ENCODE measurements at regions not wholly inside any gene's neighbourhood (a gene's known extent, or its start where the extent isn't known, plus 50 kb on each side); places are given as distances from the start of the nearest gene placed in this dataset.

- H3K4me2 ChIP-seq (ENCODE audit: low read depth, low read length, poor library complexity, severe bottlenecking): no peak overlapping the region
- no peak overlapping the region for H3K4me3 ChIP-seq (ENCODE audit: low read length)
- H3K4me1 ChIP-seq (ENCODE audit: low read length): no peaks in the 10 kb centered on the region
- H3K9ac ChIP-seq (ENCODE audit: low read length): no peak overlapping the region
- H3K79me2 ChIP-seq (ENCODE audit: low read length): no peaks in the 10 kb centered on the region
- DNase-seq: no peak
- H3K9me2 ChIP-seq (replicated peaks; ENCODE audit: insufficient read depth, low read length): 0 out of 2 replicates have a peak, but pooled peaks cover 3% of the 10 kb centered on the region
- no peaks in the 10 kb centered on the region for H3K27me3 ChIP-seq (ENCODE audit: low read length)
- no peaks in the 10 kb centered on the region for H3K9me3 ChIP-seq (ENCODE audit: low read length)
- no peak overlapping the region for H2AFZ ChIP-seq (ENCODE audit: low read length)
- H3K36me3 ChIP-seq (ENCODE audit: insufficient read depth, low read length): no peaks in the 10 kb centered on the region
- no peak overlapping the region for H3K27ac ChIP-seq (ENCODE audit: low read length)
- H4K20me1 ChIP-seq (ENCODE audit: insufficient read depth, low read depth, low read length): no peaks in the 10 kb centered on the region
Observed at GRCh38 chr7:121591926-121592325, 195.8 kb upstream of the FAM3C start.

GRCh38 chr7:121587435-121587834 is 191.3 kb upstream of the FAM3C start:
- no peaks in the 10 kb centered on the region for H3K9me2 ChIP-seq (replicated peaks; ENCODE audit: insufficient read depth, low read length)
- no peaks in the 10 kb centered on the region for H3K9me3 ChIP-seq (ENCODE audit: low read length)
- H3K27me3 ChIP-seq (ENCODE audit: low read length): no peaks in the 10 kb centered on the region
- no peak overlapping the region for H3K27ac ChIP-seq (ENCODE audit: low read length)
- H3K4me1 ChIP-seq (ENCODE audit: low read length): no peaks in the 10 kb centered on the region
- H2AFZ ChIP-seq (ENCODE audit: low read length): no peak overlapping the region
- H3K4me2 ChIP-seq (ENCODE audit: low read depth, low read length, poor library complexity, severe bottlenecking): no peak overlapping the region
- DNase-seq: no peak
- H3K36me3 ChIP-seq (ENCODE audit: insufficient read depth, low read length): no peaks in the 10 kb centered on the region
- no peak overlapping the region for H3K4me3 ChIP-seq (ENCODE audit: low read length)
- H3K79me2 ChIP-seq (ENCODE audit: low read length): no peaks in the 10 kb centered on the region
- no peaks in the 10 kb centered on the region for H4K20me1 ChIP-seq (ENCODE audit: insufficient read depth, low read depth, low read length)
- H3K9ac ChIP-seq (ENCODE audit: low read length): no peak overlapping the region

GRCh38 chr7:121582258-121582657 is 186.2 kb upstream of the FAM3C start:
- H2AFZ ChIP-seq (ENCODE audit: low read length): no peak overlapping the region
- no peaks in the 10 kb centered on the region for H3K36me3 ChIP-seq (ENCODE audit: insufficient read depth, low read length)
- H4K20me1 ChIP-seq (ENCODE audit: insufficient read depth, low read depth, low read length): no peaks in the 10 kb centered on the region
- no peak overlapping the region for H3K9ac ChIP-seq (ENCODE audit: low read length)
- DNase-seq: no peak
- H3K9me3 ChIP-seq (ENCODE audit: low read length): no peaks in the 10 kb centered on the region
- no peaks in the 10 kb centered on the region for H3K4me1 ChIP-seq (ENCODE audit: low read length)
- H3K27me3 ChIP-seq (ENCODE audit: low read length): no peaks in the 10 kb centered on the region; the same call in 1 of the 2 replicates
- no peaks in the 10 kb centered on the region for H3K9me2 ChIP-seq (replicated peaks; ENCODE audit: insufficient read depth, low read length)
- no peak overlapping the region for H3K4me3 ChIP-seq (ENCODE audit: low read length)
- H3K27ac ChIP-seq (ENCODE audit: low read length): no peak overlapping the region
- H3K79me2 ChIP-seq (ENCODE audit: low read length): no peaks in the 10 kb centered on the region
- no peak overlapping the region for H3K4me2 ChIP-seq (ENCODE audit: low read depth, low read length, poor library complexity, severe bottlenecking)

GRCh38 chr7:121579639-121580038 is 183.5 kb upstream of the FAM3C start:
- Histone ChIP-seq H3K4me3 (ENCODE audit: low read length) (no peak overlapping the region), H3K9me3 (ENCODE audit: low read length) (no peaks in the 10 kb centered on the region), H2AFZ (ENCODE audit: low read length) (no peak overlapping the region), H3K36me3 (ENCODE audit: insufficient read depth, low read length) (no peaks in the 10 kb centered on the region), H3K4me1 (ENCODE audit: low read length) (no peaks in the 10 kb centered on the region), H3K9me2 (replicated peaks; ENCODE audit: insufficient read depth, low read length) (no peaks in the 10 kb centered on the region), H3K79me2 (ENCODE audit: low read length) (no peaks in the 10 kb centered on the region), H4K20me1 (ENCODE audit: insufficient read depth, low read depth, low read length) (no peaks in the 10 kb centered on the region), H3K27ac (ENCODE audit: low read length) (no peak overlapping the region), H3K9ac (ENCODE audit: low read length) (no peak overlapping the region), H3K4me2 (ENCODE audit: low read depth, low read length, poor library complexity, severe bottlenecking) (no peak overlapping the region), H3K27me3 (ENCODE audit: low read length) (no peaks in the 10 kb centered on the region; the same call in 1 of the 2 replicates)
- DNase-seq: no peak

- Histone ChIP-seq H3K9me3 (ENCODE audit: low read length) (no peaks in the 10 kb centered on the region), H3K4me2 (ENCODE audit: low read depth, low read length, poor library complexity, severe bottlenecking) (no peak overlapping the region), H3K27ac (ENCODE audit: low read length) (no peak overlapping the region), H4K20me1 (ENCODE audit: insufficient read depth, low read depth, low read length) (no peaks in the 10 kb centered on the region), H3K79me2 (ENCODE audit: low read length) (no peaks in the 10 kb centered on the region), H3K36me3 (ENCODE audit: insufficient read depth, low read length) (no peaks in the 10 kb centered on the region), H3K4me1 (ENCODE audit: low read length) (no peaks in the 10 kb centered on the region), H3K9ac (ENCODE audit: low read length) (no peak overlapping the region), H3K9me2 (replicated peaks; ENCODE audit: insufficient read depth, low read length) (no peaks in the 10 kb centered on the region), H3K4me3 (ENCODE audit: low read length) (no peak overlapping the region), H2AFZ (ENCODE audit: low read length) (no peak overlapping the region), H3K27me3 (ENCODE audit: low read length) (no peaks in the 10 kb centered on the region; the same call in 1 of the 2 replicates)
- no peak for DNase-seq
Observed at GRCh38 chr7:121578669-121579068, 182.6 kb upstream of the FAM3C start.

- Histone ChIP-seq H3K9me3 (ENCODE audit: low read length) (no peaks in the 10 kb centered on the region), H3K4me1 (ENCODE audit: low read length) (no peaks in the 10 kb centered on the region), H2AFZ (ENCODE audit: low read length) (no peak overlapping the region), H3K27ac (ENCODE audit: low read length) (no peak overlapping the region), H3K4me3 (ENCODE audit: low read length) (no peak overlapping the region), H3K79me2 (ENCODE audit: low read length) (no peaks in the 10 kb centered on the region), H4K20me1 (ENCODE audit: insufficient read depth, low read depth, low read length) (no peaks in the 10 kb centered on the region), H3K27me3 (ENCODE audit: low read length) (no peaks in the 10 kb centered on the region; the same call in 1 of the 2 replicates), H3K9ac (ENCODE audit: low read length) (no peak overlapping the region), H3K9me2 (replicated peaks; ENCODE audit: insufficient read depth, low read length) (no peaks in the 10 kb centered on the region), H3K4me2 (ENCODE audit: low read depth, low read length, poor library complexity, severe bottlenecking) (no peak overlapping the region), H3K36me3 (ENCODE audit: insufficient read depth, low read length) (no peaks in the 10 kb centered on the region)
- DNase-seq: no peak
Observed at GRCh38 chr7:121576148-121576917, 180.2 kb upstream of the FAM3C start.

- Histone ChIP-seq H3K9me2 (replicated peaks; ENCODE audit: insufficient read depth, low read length) (no peaks in the 10 kb centered on the region), H3K9me3 (ENCODE audit: low read length) (no peaks in the 10 kb centered on the region), H4K20me1 (ENCODE audit: insufficient read depth, low read depth, low read length) (no peaks in the 10 kb centered on the region), H3K36me3 (ENCODE audit: insufficient read depth, low read length) (no peaks in the 10 kb centered on the region), H3K27ac (ENCODE audit: low read length) (no peak overlapping the region), H3K79me2 (ENCODE audit: low read length) (no peaks in the 10 kb centered on the region), H3K27me3 (ENCODE audit: low read length) (no peaks in the 10 kb centered on the region; the same call in 1 of the 2 replicates), H3K4me3 (ENCODE audit: low read length) (no peak overlapping the region), H3K4me2 (ENCODE audit: low read depth, low read length, poor library complexity, severe bottlenecking) (no peak overlapping the region), H3K4me1 (ENCODE audit: low read length) (no peaks in the 10 kb centered on the region), H3K9ac (ENCODE audit: low read length) (no peak overlapping the region), H2AFZ (ENCODE audit: low read length) (no peak overlapping the region)
- no peak for DNase-seq
Observed at GRCh38 chr7:121575194-121575765, 179.2 kb upstream of the FAM3C start.

GRCh38 chr7:121574109-121574508 is 178.0 kb upstream of the FAM3C start:
- Histone ChIP-seq H3K4me3 (ENCODE audit: low read length) (no peak overlapping the region), H3K9me2 (replicated peaks; ENCODE audit: insufficient read depth, low read length) (no peaks in the 10 kb centered on the region), H2AFZ (ENCODE audit: low read length) (no peak overlapping the region), H3K27ac (ENCODE audit: low read length) (no peak overlapping the region), H3K36me3 (ENCODE audit: insufficient read depth, low read length) (no peaks in the 10 kb centered on the region), H3K27me3 (ENCODE audit: low read length) (no peaks in the 10 kb centered on the region; the same call in 1 of the 2 replicates), H4K20me1 (ENCODE audit: insufficient read depth, low read depth, low read length) (no peaks in the 10 kb centered on the region), H3K4me1 (ENCODE audit: low read length) (no peaks in the 10 kb centered on the region), H3K4me2 (ENCODE audit: low read depth, low read length, poor library complexity, severe bottlenecking) (no peak overlapping the region), H3K9ac (ENCODE audit: low read length) (no peak overlapping the region), H3K79me2 (ENCODE audit: low read length) (no peaks in the 10 kb centered on the region), H3K9me3 (ENCODE audit: low read length) (no peaks in the 10 kb centered on the region)
- DNase-seq: no peak

Measured in Karpas-422 (cell line).